Activated CD4-positive, alpha-beta T cell treated with anti-CD3 and anti-CD28 coated beads, Interleukin-2, amount 10 ng/mL, durations not matched to agents 7 days and 5 days (primary cell): ENCODE measurements at regions not wholly inside any gene's neighbourhood (a gene's known extent, or its start where the extent isn't known, plus 50 kb on each side); places are given as distances from the start of the nearest gene placed in this dataset.

Experiments
- CTCF ChIA-PET: fragments of 350-600 bp; sonication (Branson Sonifier 250); formaldehyde crosslinking; loops from one replicate; lab custom pipeline; 2021; ENCODE audit warnings: antibody characterized with exemption; lab: Charles Lee
- POLR2A ChIA-PET: fragments of 350-600 bp; sonication (Branson Sonifier 250); formaldehyde crosslinking; loops from one replicate; lab custom pipeline; 2021; ENCODE audit warnings: antibody characterized with exemption; lab: Charles Lee
- DNase-seq: peaks from one replicate; pipeline ENCODE4 v3.0.0-alpha.2; 2020
- H3K27ac Mint-ChIP-seq: one replicate; pipeline ENCODE4 v1.8.0; 2021; ENCODE audit warnings: mild to moderate bottlenecking, moderate library complexity, mixed read lengths
- H3K27me3 Mint-ChIP-seq: one replicate; pipeline ENCODE4 v1.8.0; 2021; ENCODE audit warnings: mixed read lengths
- H3K36me3 Mint-ChIP-seq: one replicate; pipeline ENCODE4 v1.8.0; 2021; ENCODE audit warnings: low read depth, mixed read lengths
- H3K4me1 Mint-ChIP-seq: one replicate; pipeline ENCODE4 v1.8.0; 2021; ENCODE audit warnings: mixed read lengths
- H3K4me3 Mint-ChIP-seq: one replicate; pipeline ENCODE4 v1.8.0; 2021; ENCODE audit warnings: mild to moderate bottlenecking, moderate library complexity, mixed read lengths
- H3K9me3 Mint-ChIP-seq: one replicate; pipeline ENCODE4 v1.8.0; 2021; ENCODE audit warnings: mixed read lengths

- no peak for DNase-seq
- no peak overlapping the region for H3K27ac Mint-ChIP-seq
- no peaks in the 10 kb centered on the region for H3K9me3 Mint-ChIP-seq
- no peak overlapping the region for H3K4me3 Mint-ChIP-seq
- POLR2A ChIA-PET, result no interaction called here
- H3K27me3 Mint-ChIP-seq, result no peaks in the 10 kb centered on the region
- CTCF ChIA-PET, result no interaction called here
- no peaks in the 10 kb centered on the region for H3K4me1 Mint-ChIP-seq
- peaks cover 2% of the 10 kb centered on the region for H3K36me3 Mint-ChIP-seq
Measured at GRCh38 chr6:14984519-14984853, 261.4 kb upstream of the JARID2 start.

- no peaks in the 10 kb centered on the region for H3K36me3 Mint-ChIP-seq
- no peak overlapping the region for H3K4me3 Mint-ChIP-seq
- no peaks in the 10 kb centered on the region for H3K4me1 Mint-ChIP-seq
- no peak overlapping the region for H3K27ac Mint-ChIP-seq
- DNase-seq, result no peak
- no peaks in the 10 kb centered on the region for H3K9me3 Mint-ChIP-seq
- POLR2A ChIA-PET, result no interaction called here
- H3K27me3 Mint-ChIP-seq, result no peaks in the 10 kb centered on the region
- CTCF ChIA-PET, result no interaction called here
Measured at GRCh38 chr6:14985366-14985765, 260.5 kb upstream of the JARID2 start.

GRCh38 chr6:14986370-14986769 lies 259.5 kb upstream of the JARID2 start:
- no peaks in the 10 kb centered on the region for H3K27me3 Mint-ChIP-seq

GRCh38 chr6:14987490-14987889 lies 258.4 kb upstream of the JARID2 start:
- ChIA-PET CTCF (interaction anchor here (1.0 kb wide), 1 partner anchor 12 kb away, joined by 4 read pairs; no protein-coding TSS in a partner anchor), POLR2A (no interaction called here)
- Mint-ChIP-seq H3K4me1 (no peaks in the 10 kb centered on the region), H3K9me3 (no peaks in the 10 kb centered on the region), H3K4me3 (no peak overlapping the region), H3K27me3 (no peaks in the 10 kb centered on the region), H3K36me3 (no peaks in the 10 kb centered on the region), H3K27ac (no peak overlapping the region)
- no peak for DNase-seq

More at GRCh38 chr6:14986370-14986769, 259.5 kb upstream of the JARID2 start:
- no peaks in the 10 kb centered on the region for H3K4me1 Mint-ChIP-seq
- ChIA-PET CTCF (interaction anchor here (1.0 kb wide), 1 partner anchor 11 kb away, joined by 4 read pairs; no protein-coding TSS in a partner anchor), POLR2A (no interaction called here)
- no peak for DNase-seq
- no peak overlapping the region for H3K27ac Mint-ChIP-seq
- H3K4me3 Mint-ChIP-seq, result no peak overlapping the region
- H3K36me3 Mint-ChIP-seq, result no peaks in the 10 kb centered on the region
- H3K9me3 Mint-ChIP-seq, result no peaks in the 10 kb centered on the region

- ChIA-PET POLR2A (no interaction called here), CTCF (no interaction called here)
- DNase-seq, result no peak
- Mint-ChIP-seq H3K9me3 (no peaks in the 10 kb centered on the region), H3K27ac (no peak overlapping the region), H3K4me3 (no peak overlapping the region), H3K4me1 (no peaks in the 10 kb centered on the region), H3K36me3 (no peaks in the 10 kb centered on the region), H3K27me3 (no peaks in the 10 kb centered on the region)
Measured at GRCh38 chr6:14992382-14992781, 253.5 kb upstream of the JARID2 start.

GRCh38 chr6:14995208-14995607 lies 250.7 kb upstream of the JARID2 start:
- no peak for DNase-seq
- Mint-ChIP-seq H3K4me3 (no peak overlapping the region), H3K4me1 (no peaks in the 10 kb centered on the region), H3K9me3 (no peaks in the 10 kb centered on the region), H3K27ac (no peak overlapping the region), H3K36me3 (no peaks in the 10 kb centered on the region), H3K27me3 (no peaks in the 10 kb centered on the region)
- POLR2A ChIA-PET, result no interaction called here
- CTCF ChIA-PET, result interaction anchor here (0.6 to 0.9 kb wide), 2 partner anchors 11 to 107 kb away, joined by 3 read pairs; no protein-coding TSS in a partner anchor

- H3K4me3 Mint-ChIP-seq, result no peak overlapping the region
- ChIA-PET CTCF (no interaction called here), POLR2A (no interaction called here)
- H3K9me3 Mint-ChIP-seq, result no peaks in the 10 kb centered on the region
- no peaks in the 10 kb centered on the region for H3K4me1 Mint-ChIP-seq
- no peaks in the 10 kb centered on the region for H3K27me3 Mint-ChIP-seq
- no peaks in the 10 kb centered on the region for H3K36me3 Mint-ChIP-seq
- no peak overlapping the region for H3K27ac Mint-ChIP-seq
- DNase-seq, result no peak
Measured at GRCh38 chr6:14995966-14996602, 249.8 kb upstream of the JARID2 start.

GRCh38 chr6:14996892-14997291 lies 249.0 kb upstream of the JARID2 start:
- Mint-ChIP-seq H3K4me1 (no peaks in the 10 kb centered on the region), H3K4me3 (no peak overlapping the region), H3K36me3 (no peaks in the 10 kb centered on the region), H3K27me3 (no peaks in the 10 kb centered on the region), H3K27ac (no peak overlapping the region), H3K9me3 (no peaks in the 10 kb centered on the region)
- ChIA-PET POLR2A (no interaction called here), CTCF (interaction anchor here (0.6 kb wide), 1 partner anchor 172 kb away, joined by 4 read pairs; no protein-coding TSS in a partner anchor)
- no peak for DNase-seq

GRCh38 chr6:14997507-14997906 lies 248.4 kb upstream of the JARID2 start:
- DNase-seq, result no peak
- H3K36me3 Mint-ChIP-seq, result no peaks in the 10 kb centered on the region
- CTCF ChIA-PET, result interaction anchor here (0.5 to 0.6 kb wide), 3 partner anchors 17 to 203 kb away, joined by 3 to 6 read pairs (median 4); no protein-coding TSS in a partner anchor

GRCh38 chr6:14999106-14999505 lies 246.8 kb upstream of the JARID2 start:
- Mint-ChIP-seq H3K27ac (no peak overlapping the region), H3K27me3 (no peaks in the 10 kb centered on the region), H3K4me3 (no peak overlapping the region), H3K4me1 (no peaks in the 10 kb centered on the region), H3K9me3 (no peaks in the 10 kb centered on the region), H3K36me3 (no peaks in the 10 kb centered on the region)
- ChIA-PET POLR2A (no interaction called here), CTCF (interaction anchor here (0.6 to 1.4 kb wide), 2 partner anchors 10 to 568 kb away, joined by 3 to 4 read pairs; no protein-coding TSS in a partner anchor)
- no peak for DNase-seq

More at GRCh38 chr6:14997507-14997906, 248.4 kb upstream of the JARID2 start:
- Mint-ChIP-seq H3K9me3 (no peaks in the 10 kb centered on the region), H3K4me3 (no peak overlapping the region), H3K4me1 (no peaks in the 10 kb centered on the region), H3K27me3 (no peaks in the 10 kb centered on the region), H3K27ac (no peak overlapping the region)
- POLR2A ChIA-PET, result no interaction called here

GRCh38 chr6:15001326-15001910 lies 244.5 kb upstream of the JARID2 start:
- ChIA-PET POLR2A (no interaction called here), CTCF (interaction anchor here (0.7 kb wide), 1 partner anchor 112 kb away, joined by 5 read pairs; no protein-coding TSS in a partner anchor)
- no peak for DNase-seq
- H3K4me3 Mint-ChIP-seq, result no peak overlapping the region
- no peaks in the 10 kb centered on the region for H3K36me3 Mint-ChIP-seq
- H3K4me1 Mint-ChIP-seq, result no peaks in the 10 kb centered on the region
- H3K27ac Mint-ChIP-seq, result no peak overlapping the region
- H3K9me3 Mint-ChIP-seq, result no peaks in the 10 kb centered on the region
- no peaks in the 10 kb centered on the region for H3K27me3 Mint-ChIP-seq

GRCh38 chr6:15008269-15008668 lies 237.6 kb upstream of the JARID2 start:
- H3K27me3 Mint-ChIP-seq, result peaks cover 2% of the 10 kb centered on the region
- peaks cover 2% of the 10 kb centered on the region for H3K9me3 Mint-ChIP-seq
- no peaks in the 10 kb centered on the region for H3K36me3 Mint-ChIP-seq
- H3K4me3 Mint-ChIP-seq, result no peak overlapping the region
- H3K4me1 Mint-ChIP-seq, result peaks cover 3% of the 10 kb centered on the region
- ChIA-PET CTCF (interaction anchor here (1.0 to 1.2 kb wide), 2 partner anchors 11 to 115 kb away, joined by 3 to 4 read pairs; no protein-coding TSS in a partner anchor), POLR2A (no interaction called here)
- no peak for DNase-seq
- no peak overlapping the region for H3K27ac Mint-ChIP-seq

GRCh38 chr6:15014958-15015357 lies 230.9 kb upstream of the JARID2 start:
- POLR2A ChIA-PET, result no interaction called here
- H3K4me3 Mint-ChIP-seq, result no peak overlapping the region
- no peaks in the 10 kb centered on the region for H3K27me3 Mint-ChIP-seq
- H3K9me3 Mint-ChIP-seq, result no peaks in the 10 kb centered on the region
- CTCF ChIA-PET, result no interaction called here
- H3K36me3 Mint-ChIP-seq, result no peaks in the 10 kb centered on the region
- H3K27ac Mint-ChIP-seq, result no peak overlapping the region
- H3K4me1 Mint-ChIP-seq, result peaks cover 14% of the 10 kb centered on the region
- no peak for DNase-seq
